SH-SY5Y (cell line): ENCODE measurements at regions not wholly inside any gene's neighbourhood (a gene's known extent, or its start where the extent isn't known, plus 50 kb on each side); places are given as distances from the start of the nearest gene placed in this dataset.

Experiments
- GATA2 ChIP-seq: IDR thresholded peaks from 2 replicates; pipeline ENCODE4 v1.6.1; 2011; ENCODE audit warnings: mild to moderate bottlenecking, low read depth, low read length
- GATA3 ChIP-seq: IDR thresholded peaks from 2 replicates; pipeline ENCODE4 v1.6.1; 2011; ENCODE audit warnings: low read depth, mild to moderate bottlenecking, low read length, moderate library complexity

DNA sequence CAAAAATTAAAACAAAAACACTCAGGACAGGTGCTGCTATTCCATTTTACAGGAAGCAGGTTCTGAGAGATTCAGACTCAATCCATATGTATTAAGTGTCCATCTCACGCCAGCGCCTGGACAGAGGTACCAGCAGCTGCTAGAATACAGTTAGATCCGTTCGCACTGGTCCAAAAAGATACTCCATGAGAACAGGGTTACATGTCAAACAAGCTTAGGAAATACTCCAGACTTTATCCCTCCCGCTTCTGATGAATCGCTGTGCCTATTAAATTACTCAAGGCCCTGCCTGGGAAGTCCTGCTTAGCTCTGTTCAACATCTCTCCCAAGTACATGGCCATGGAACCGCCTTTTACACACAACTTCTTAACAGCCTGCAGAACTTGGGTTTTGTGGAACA is 50.2 kb upstream of the SLC35C1 start:
- no peak for TF ChIP-seq GATA2
- no peak for TF ChIP-seq GATA3

DNA sequence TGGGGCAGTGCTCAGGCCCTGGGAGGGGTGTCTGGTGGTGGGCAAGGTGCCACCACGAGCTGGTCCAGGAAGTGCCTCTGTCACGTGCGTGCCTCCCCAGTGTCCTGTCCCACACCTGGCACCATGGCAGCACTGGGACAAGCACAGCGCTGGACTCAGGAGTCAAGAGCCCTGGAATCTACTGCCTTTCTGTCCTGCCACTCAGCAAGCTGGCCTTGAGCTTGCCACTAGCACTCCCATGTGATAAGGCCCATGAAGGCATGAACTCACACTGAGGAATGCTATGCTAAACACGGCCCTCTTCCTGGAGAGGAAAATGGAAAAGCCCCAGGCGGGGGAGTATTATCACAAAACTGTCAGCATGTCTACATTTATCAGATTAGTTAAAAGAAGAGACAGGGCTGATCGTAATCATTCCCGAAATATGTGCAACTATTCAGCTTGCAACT is 50.7 kb upstream of the SLC35C1 start:
- TF ChIP-seq GATA3 (peak; percentile 57; the same call in 1 of the 2 replicates), GATA2 (peak; percentile 76)

DNA sequence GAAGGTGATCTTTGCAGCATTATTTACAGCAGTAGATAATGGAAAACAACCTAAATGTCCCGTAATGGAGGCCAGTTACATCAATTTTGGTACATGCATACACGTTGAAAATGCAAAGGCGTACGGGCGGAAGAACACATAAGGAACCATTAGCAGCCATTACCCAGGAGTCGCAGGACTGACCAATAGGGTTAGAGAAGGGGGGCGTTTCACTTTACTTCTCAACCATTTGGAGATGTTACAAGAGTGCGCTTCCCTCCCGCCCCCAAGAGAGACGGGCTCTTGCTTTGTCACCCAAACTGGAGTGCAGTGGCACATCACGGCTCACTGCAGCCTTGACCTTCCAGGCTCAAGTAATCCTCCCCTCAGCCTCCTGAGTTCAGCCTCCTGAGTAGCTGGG is 52.8 kb upstream of the SLC35C1 start:
- TF ChIP-seq GATA3 = no peak
- no peak for TF ChIP-seq GATA2

DNA sequence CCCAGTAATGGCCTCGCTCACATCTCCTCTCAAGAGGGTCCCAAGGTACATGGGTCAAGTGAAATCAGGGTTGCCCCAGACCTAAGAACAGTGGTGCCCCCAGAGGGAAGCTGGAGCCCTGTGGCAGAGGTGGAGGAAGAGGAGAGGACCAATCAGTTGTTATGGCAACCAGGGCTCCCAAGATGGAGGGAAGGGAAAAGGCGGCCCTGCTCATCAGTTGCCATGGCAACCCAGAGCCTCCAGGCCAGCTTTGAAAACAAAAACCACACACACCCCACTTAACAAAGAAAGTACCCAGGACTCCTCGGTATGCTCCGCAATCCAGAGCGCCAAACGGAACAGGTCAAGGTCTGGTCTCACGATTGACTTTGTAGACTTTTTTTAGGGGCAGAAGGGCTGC is 53.5 kb upstream of the SLC35C1 start:
- TF ChIP-seq GATA2 = no peak
- no peak for TF ChIP-seq GATA3

DNA sequence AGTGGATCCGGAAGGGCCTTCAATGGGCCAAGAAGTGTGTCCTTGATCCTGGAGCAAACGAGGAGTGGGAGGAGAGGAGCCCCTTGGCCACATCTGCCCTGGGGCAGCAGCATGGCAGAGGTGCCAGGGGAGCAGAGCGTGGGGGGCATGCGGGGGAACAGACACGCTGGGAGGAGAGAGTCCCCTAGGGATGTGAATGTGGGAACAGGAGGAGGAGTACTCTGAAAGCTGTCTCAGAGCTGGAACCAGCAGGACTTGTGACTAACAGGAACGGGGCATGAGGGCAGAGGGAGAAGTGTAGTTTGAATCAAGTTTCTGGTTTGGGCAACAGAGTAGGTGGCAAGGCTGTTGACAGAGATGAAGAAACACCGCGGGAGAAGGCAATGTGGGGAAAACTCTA is 54.5 kb upstream of the SLC35C1 start:
- TF ChIP-seq GATA3 (no peak), GATA2 (no peak)

DNA sequence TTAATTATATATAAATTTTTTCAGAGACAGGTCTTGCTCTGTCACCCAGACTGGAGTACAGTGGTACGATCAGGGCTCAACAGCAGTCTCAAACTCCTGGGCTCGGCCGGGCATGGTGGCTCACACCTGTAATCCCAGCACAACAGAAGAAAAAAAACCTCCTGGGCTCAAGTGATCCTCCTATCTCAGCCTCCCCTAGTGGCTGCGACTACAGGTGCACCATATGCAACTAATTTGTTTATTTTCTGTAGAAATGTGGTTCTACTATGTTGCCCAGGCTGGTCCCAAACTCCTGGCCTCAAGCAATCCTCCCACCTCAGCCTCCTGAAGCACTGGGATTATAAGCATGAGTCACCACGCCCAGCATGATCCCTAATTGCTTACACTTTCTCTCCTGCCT is 56.1 kb upstream of the SLC35C1 start:
- TF ChIP-seq GATA3 (no peak), GATA2 (no peak)

DNA sequence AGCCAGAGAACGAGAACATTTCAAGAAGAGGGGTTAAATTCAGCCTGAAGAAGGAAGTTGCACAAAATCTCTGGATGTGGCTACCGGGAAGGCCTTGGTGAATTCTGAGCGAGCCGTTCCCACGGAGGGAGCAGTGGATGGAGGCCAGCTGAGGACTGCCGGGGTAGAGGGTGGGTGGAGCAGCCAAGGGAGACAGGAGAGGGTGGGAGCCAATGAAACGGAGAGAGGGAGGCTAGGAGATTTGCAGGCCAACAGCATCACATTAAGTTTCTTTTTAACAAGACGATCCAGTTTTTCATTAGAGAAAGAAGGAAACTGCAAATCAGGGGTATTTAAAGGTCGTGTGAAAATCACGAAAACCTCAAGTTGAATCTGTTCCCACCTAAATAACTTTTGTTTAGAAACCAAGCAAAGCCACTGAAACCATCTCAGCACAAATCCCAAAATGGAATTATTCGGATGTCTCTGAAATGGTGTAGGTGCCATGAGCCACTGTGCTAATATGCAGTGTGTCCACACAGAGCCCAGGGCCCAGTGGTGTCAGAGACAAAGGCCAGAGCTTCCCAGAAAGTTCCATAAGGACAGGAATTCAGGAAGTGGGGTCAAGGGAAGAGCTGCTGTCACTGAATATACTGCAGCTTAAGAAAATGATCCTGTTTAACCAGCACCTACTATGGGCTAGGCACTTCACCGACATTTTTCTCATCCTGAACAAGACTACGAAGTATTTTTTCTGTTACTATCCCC is 59.7 kb upstream of the SLC35C1 start:
- TF ChIP-seq GATA3 = no peak
- no peak for TF ChIP-seq GATA2

DNA sequence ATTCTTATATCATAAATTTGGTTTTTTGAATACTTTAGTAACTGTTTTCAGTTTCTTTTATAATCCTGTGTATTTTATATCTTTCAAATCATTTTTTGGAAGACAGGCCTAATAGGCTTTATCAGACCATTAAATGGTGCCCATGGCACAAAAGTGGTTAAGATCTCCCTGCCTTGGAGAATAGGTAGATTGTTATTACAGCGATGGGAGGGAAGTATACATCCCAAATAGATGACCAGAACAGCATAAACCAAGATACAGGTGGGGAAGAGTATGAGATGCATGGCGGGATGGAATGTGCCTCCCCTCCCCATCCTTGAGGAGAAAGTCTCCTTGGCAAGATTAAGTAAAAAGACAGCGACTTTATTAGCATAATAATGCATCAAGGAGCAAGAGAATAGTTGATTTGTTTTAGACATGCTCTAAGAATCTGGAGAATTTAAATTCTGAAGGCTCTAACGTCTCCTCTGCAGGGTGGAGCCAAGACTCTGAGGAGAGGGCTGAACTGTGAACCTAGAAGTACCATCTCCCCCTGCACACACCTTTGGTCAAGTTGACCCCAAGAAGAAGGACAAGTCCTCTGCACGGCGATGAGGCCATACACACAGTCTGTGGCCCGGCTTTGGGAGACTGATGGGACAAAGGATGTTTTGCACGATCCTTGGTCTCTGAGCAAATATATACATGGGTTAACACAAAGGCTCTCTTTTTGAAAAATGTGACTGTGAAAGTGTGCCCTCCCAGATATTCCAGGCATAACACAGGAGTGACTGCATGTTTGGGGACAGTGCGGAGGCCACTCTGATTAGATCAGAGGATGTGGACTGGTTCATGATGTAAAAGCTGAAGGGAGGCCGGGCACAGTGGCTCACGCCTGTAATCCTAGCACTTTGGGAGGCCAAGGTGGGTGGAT is 61.1 kb upstream of the SLC35C1 start:
- no peak for TF ChIP-seq GATA2
- TF ChIP-seq GATA3 = no peak

DNA sequence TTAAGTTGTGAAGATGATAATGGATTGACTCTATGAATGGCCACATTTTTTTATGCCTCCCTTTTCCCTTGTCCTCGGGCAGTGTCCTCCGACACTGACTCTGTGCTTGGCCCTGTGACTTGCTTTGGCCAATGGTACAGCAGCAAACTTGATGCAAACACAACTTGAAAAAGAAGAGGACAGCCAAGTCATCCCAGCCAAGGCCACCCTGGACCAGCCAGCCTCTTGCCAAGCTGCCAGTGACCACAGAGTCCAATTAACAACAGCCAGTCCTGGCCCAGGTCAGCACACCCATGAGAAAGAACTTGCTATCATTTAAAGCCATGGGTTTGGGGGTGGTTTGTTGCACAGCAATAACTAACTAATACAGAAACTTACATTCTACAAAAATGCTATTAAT is 63.4 kb upstream of the SLC35C1 start:
- TF ChIP-seq GATA3 = no peak
- TF ChIP-seq GATA2 = no peak

DNA sequence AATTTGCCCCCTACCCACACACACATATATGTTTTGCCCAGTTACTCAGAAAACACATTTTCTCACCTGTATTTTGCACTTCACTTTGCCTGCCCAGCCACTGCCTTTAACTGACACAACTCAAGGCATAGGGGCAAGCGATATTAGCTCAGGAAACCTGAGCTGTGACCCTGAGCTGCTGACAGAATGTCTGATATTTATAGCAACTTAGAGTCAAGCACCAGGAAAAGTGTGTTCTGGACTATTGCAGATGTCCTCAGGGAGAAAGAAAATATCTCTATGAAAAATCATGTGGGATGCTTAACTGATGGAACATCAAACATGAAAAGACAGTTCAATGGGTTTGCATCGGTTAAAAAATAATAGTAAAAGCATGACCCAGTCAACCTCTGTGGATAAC is 63.9 kb upstream of the SLC35C1 start:
- TF ChIP-seq GATA3 (no peak), GATA2 (no peak)

DNA sequence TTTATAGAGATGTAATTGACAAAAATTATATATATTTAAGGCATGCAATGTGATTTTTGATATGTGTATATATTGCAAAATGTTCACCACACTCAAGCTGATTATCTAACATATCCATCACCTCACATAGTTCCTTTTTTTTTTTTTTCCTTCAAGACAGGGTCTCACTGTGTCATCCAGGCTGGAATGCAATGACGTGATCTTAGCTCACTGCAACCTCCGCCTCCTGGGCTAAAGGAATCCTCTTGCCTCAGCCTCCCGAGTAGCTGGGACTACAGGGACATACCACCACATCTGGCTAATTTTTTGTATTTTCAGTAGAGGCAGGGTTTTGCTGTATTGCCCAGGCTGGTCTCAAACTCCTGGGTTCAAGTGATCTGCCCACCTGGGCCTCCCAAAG is 65.1 kb upstream of the SLC35C1 start:
- TF ChIP-seq GATA2 (no peak), GATA3 (no peak)

DNA sequence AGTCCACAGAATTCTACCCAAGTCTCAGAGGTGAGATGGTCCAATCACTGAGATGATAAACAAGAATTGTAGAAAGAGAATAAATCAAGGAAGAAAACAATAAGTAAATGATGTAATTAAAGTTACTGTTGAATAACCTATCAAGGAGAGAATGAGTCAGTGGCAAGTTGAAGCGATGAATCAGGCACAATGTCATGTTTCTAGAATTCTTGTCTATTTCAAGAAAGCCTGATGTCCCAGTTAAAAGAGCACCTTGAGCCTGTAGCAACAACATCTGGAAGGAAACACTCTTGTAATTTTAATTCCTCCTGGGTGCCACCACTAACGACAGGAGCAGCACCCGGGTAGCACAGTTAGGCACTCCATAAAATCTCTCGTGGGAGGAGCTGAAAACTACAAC is 67.9 kb upstream of the SLC35C1 start:
- TF ChIP-seq GATA3 (no peak), GATA2 (no peak)

DNA sequence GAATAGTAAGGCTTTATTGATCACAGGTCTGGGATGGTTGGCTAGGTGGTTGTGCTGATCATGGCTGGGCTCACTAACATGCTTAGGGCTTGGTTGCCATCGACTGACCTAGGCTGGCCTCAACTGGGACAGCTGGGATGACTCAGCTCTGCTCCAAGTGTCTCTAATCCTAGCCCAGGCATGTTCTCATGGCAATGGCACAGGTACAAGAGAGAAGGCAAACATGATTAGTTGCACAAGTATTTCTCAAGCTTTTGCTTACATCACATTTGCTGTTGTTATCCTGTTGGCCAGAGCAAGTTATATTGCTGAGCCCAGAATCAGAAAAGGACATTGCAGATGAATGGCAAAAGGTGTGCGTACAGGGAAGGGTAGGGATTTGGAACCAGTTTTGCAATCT is 68.5 kb upstream of the SLC35C1 start:
- TF ChIP-seq GATA3 = no peak
- no peak for TF ChIP-seq GATA2

DNA sequence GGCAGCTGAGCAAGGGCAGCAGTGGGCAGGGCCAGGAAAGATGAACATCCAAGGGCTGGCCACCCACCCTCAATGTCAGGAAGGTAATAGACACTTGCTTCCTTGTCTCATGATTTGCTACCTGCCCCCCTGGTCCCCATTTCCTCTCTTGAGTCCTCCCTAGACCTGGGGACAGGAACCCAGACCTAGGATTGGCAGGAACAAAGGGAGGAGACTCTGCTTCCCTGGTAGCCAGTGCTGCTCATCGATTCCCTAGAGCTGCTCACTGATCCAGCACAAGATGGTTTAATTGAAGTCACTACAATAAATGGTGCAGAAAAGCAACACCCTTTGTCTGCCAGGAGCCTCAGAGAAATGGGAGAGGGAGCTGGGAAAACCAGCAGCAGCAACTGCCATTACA is 67.8 kb upstream of the CHST1 start:
- no peak for TF ChIP-seq GATA2
- TF ChIP-seq GATA3 = no peak

DNA sequence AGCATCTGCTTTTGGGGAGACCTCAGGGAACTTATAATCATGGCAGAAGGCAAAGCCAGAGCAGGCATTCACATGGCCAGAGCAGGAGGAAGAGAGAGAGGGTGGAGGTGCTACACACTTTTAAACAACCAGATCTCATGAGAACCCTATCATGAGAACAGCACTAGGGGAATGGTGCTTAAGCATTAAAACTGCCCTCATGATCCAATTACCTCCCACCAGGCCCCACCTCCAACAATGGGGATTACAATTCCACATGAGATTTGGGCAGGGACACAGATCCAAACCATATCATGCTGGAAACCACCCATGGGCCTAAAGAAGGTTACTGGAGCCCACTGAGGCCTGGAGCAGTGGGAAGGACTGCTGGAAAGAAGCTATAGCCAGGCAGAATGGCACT is 66.9 kb upstream of the CHST1 start:
- TF ChIP-seq GATA2 = no peak
- TF ChIP-seq GATA3 = no peak

DNA sequence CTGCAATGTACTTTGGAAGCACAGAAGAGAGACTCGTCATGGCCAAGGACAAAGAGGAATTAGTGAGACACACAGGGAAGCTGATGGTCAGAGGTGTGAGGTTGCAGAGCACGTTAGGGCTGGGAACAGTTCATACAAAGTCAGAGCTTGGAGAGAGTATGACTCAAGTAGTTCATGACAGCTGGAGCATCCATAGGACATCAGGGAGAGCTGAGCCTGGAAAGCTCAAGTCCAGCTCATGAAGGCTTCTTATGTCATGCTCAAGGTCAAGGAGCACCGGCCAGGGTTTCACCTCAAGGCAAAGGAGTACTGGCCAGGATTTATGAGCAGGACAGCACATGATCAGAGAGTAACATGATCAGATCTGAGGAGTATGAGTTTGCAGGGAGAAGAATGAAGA is 64.6 kb upstream of the CHST1 start:
- no peak for TF ChIP-seq GATA3
- no peak for TF ChIP-seq GATA2
